Colonic mucosa (tissue), 4 donors: ENCODE measurements at regions not wholly inside any gene's neighbourhood (a gene's known extent, or its start where the extent isn't known, plus 50 kb on each side); places are given as distances from the start of the nearest gene placed in this dataset.

ENCODE experiments used
- DNase-seq: peaks from one replicate; pipeline ENCODE4 v3.0.0-alpha.2; 2020
- H3K27ac ChIP-seq: fragments of 200-600 bp; one replicate; pipeline ENCODE4 v1.8.0; 2021
- H3K27me3 ChIP-seq: fragments of 200-600 bp; one replicate; pipeline ENCODE4 v1.8.0; 2021
- H3K36me3 ChIP-seq: fragments of 200-600 bp; one replicate; pipeline ENCODE4 v1.8.0; 2021
- H3K4me1 ChIP-seq: fragments of 200-600 bp; one replicate; pipeline ENCODE4 v1.8.0; 2021; ENCODE audit warnings: mild to moderate bottlenecking
- H3K4me3 ChIP-seq: fragments of 200-600 bp; one replicate; pipeline ENCODE4 v1.8.0; 2021
- H3K9ac ChIP-seq, 2 donors: one replicate each; pipeline ENCODE4 v1.7.0; 2013; ENCODE audit warnings: control low read depth in 2 of 2, low read depth in 2 of 2, low read length in 2 of 2
- H3K9me3 ChIP-seq: fragments of 200-600 bp; one replicate; pipeline ENCODE4 v1.8.0; 2021
- CTCF ChIP-seq: fragments of 200-600 bp; IDR thresholded peaks from one replicate; pipeline ENCODE4 v1.8.0; 2022; ENCODE audit warnings: antibody characterized with exemption, mild to moderate bottlenecking
- intact Hi-C: fragments of 100-400 bp; cut with DNase I; formaldehyde crosslinking; loops from one replicate; pipeline ENCODE4 v1.14.1; 2022
- donor health status: healthy.
- donor health status: DM: no; HTN: no; CAD: no.
- donor health status: DM: no; HTN: no; CAD: no.

GRCh38 chr17:77772899-77773358 is 185.6 kb upstream of the TNRC6C start:
- intact Hi-C loops, result loop anchor here (2.0 to 10.0 kb wide), 3 partner anchors 122 to 242 kb away; no protein-coding TSS in a partner anchor
- H3K9ac ChIP-seq, result no peak overlapping the region

DNA sequence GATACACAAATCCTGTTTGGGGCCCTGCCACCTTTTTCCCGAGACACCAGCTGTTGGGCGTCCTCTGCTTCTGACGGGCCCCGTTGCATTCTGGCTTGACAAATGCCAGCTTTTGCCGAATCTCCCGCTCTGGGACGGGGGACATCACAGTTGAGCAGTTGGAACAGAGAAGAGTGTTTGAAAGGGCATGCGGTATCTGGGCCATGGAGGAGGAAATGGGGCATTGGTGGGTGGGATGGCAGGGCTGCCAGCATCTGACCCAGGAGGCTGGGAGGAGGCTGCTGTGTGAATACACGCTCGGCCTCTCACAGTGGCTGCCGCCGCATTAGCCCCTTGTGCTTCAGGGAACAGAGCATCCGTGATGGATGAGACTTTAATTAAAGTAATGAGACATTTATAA is 184.3 kb upstream of the TNRC6C start:
- no peak overlapping the region for H3K4me3 ChIP-seq
- H3K27me3 ChIP-seq, result no peaks in the 10 kb centered on the region
- no peaks in the 10 kb centered on the region for H3K36me3 ChIP-seq
- intact Hi-C loops, result loop anchor here (5.0 to 10.0 kb wide), 2 partner anchors 121 to 178 kb away; no protein-coding TSS in a partner anchor
- H3K27ac ChIP-seq, result no peak overlapping the region
- H3K4me1 ChIP-seq, result no peaks in the 10 kb centered on the region
- H3K9ac ChIP-seq, result no peak overlapping the region
- H3K9me3 ChIP-seq, result no peaks in the 10 kb centered on the region
- no peak for TF ChIP-seq CTCF
- no peak for DNase-seq

More at GRCh38 chr17:77772899-77773358, 185.6 kb upstream of the TNRC6C start:
- Histone ChIP-seq H3K4me1 (no peaks in the 10 kb centered on the region), H3K27ac (no peak overlapping the region), H3K9me3 (no peaks in the 10 kb centered on the region), H3K27me3 (no peaks in the 10 kb centered on the region), H3K36me3 (no peaks in the 10 kb centered on the region), H3K4me3 (no peak overlapping the region)
- no peak for DNase-seq
- TF ChIP-seq CTCF, result no peak

- Histone ChIP-seq H3K4me1 (no peaks in the 10 kb centered on the region), H3K27me3 (no peaks in the 10 kb centered on the region), H3K36me3 (no peaks in the 10 kb centered on the region), H3K9ac (no peak overlapping the region), H3K27ac (no peak overlapping the region), H3K4me3 (no peak overlapping the region), H3K9me3 (no peaks in the 10 kb centered on the region)
- TF ChIP-seq CTCF, result no peak
- intact Hi-C loops, result loop anchor here (10.0 kb wide), 1 partner anchor 116 kb away; no protein-coding TSS in a partner anchor
- DNase-seq, result no peak
Measured at GRCh38 chr17:77778636-77779489, 179.6 kb upstream of the TNRC6C start.

DNA sequence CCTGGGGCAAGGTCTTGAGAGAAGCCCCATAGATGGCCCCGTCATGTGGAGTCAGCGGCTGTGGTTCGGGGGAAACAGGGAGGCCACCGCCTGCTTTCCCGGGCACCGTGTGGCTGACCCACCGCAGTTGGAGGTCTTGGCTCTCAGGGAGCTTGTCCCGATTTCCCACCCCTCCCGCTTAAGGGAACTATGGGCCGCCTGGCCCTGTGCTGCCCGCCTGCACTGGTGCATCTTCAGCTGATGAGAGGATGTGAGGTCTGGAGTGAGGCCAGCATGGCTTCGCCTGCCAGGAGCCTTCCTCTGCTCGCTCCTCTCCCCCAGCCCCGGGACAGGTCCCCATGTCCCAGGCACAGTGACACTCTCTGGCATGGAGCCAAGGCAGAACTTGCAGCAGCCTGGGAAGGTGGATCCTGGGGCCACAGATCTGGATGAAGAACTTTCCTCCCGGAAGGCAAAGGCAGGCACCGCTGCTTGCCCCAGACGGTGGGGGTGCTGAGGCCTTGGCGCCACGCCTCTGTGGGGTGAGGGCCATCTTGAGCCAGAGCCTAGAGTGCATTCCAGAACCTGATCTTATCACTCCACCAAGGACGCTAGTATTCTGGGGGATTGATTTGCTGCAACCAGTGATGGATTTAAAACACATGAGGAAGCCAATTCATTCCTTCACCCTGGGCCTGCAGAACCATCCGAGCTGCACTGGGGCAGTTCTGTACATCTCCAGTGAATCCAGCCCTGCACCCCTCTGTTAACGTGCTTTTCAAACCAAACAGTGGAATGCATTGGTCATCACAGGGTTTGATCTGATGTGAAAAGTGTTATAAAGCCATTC is 178.6 kb upstream of the TNRC6C start:
- Histone ChIP-seq H3K36me3 (no peaks in the 10 kb centered on the region), H3K27me3 (no peaks in the 10 kb centered on the region), H3K9ac (no peak overlapping the region), H3K4me3 (no peak overlapping the region), H3K9me3 (no peaks in the 10 kb centered on the region), H3K27ac (no peak overlapping the region), H3K4me1 (no peaks in the 10 kb centered on the region)
- intact Hi-C loops, result loop anchor here (10.0 kb wide), 1 partner anchor 115 kb away; no protein-coding TSS in a partner anchor
- no peak for TF ChIP-seq CTCF
- no peak for DNase-seq

DNA sequence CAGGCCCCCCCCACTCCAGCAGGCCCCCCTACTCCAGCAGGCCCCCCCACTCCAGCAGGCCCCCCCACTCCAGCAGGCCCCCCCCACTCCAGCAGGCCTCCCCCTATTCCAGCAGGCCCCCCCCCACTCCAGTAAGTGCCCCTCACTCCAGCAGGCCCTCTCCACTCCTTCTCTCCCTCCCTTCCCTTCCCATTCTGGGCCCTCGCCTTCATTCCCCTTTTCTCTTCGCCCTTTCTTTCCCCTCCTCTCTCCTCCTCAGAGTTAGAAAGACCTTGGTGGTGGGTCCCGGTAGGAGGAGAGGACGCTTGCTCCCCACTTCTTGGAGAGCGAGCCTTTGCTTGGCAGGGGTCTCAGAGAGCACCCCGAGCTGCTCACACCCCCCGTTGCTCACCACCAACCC is 177.0 kb upstream of the TNRC6C start:
- TF ChIP-seq CTCF, result no peak
- no peak overlapping the region for H3K27ac ChIP-seq
- H3K4me1 ChIP-seq, result no peaks in the 10 kb centered on the region
- H3K27me3 ChIP-seq, result no peaks in the 10 kb centered on the region
- H3K36me3 ChIP-seq, result no peaks in the 10 kb centered on the region
- H3K9me3 ChIP-seq, result no peaks in the 10 kb centered on the region
- intact Hi-C loops, result no loop called here
- DNase-seq, result no peak
- no peak overlapping the region for H3K9ac ChIP-seq
- no peak overlapping the region for H3K4me3 ChIP-seq
